GM23338 (cell line): ENCODE measurements at regions not wholly inside any gene's neighbourhood (a gene's known extent, or its start where the extent isn't known, plus 50 kb on each side); places are given as distances from the start of the nearest gene placed in this dataset.

Source experiments
- ATAC-seq: fragments of 200-7000 bp; cut with Tn5 transposase; 3 replicates; pipeline ENCODE4 v1.9.1; 2020
- DNase-seq: peaks from one replicate; pipeline ENCODE4 v3.0.0-alpha.2; 2015; ENCODE audit warnings: low spot score
- H2AFZ ChIP-seq: fragments of 200-600 bp; sonication (generic); 2 replicates; pipeline ENCODE4 v1.8.0; 2016; ENCODE audit warnings: antibody characterized with exemption, mild to moderate bottlenecking, moderate library complexity
- H3F3A ChIP-seq: fragments of 200-600 bp; sonication (generic); replicated peaks from 2 replicates; pipeline ENCODE4 v1.8.0; 2017; ENCODE audit warnings: antibody characterized with exemption, mixed run types, low read depth
- H3K27ac ChIP-seq: fragments of 200-600 bp; sonication (generic); 2 replicates; pipeline ENCODE4 v1.6.1; 2016; ENCODE audit warnings: low read depth
- H3K27me3 ChIP-seq: fragments of 200-600 bp; sonication (generic); 2 replicates; pipeline ENCODE4 v1.8.0; 2016; ENCODE audit warnings: mild to moderate bottlenecking, mixed run types, moderate library complexity; ENCODE audit not compliant: insufficient read depth
- H3K36me3 ChIP-seq: fragments of 200-600 bp; sonication (generic); 2 replicates; pipeline ENCODE4 v1.8.0; 2016; ENCODE audit warnings: mild to moderate bottlenecking; ENCODE audit not compliant: insufficient read depth
- H3K4me1 ChIP-seq: fragments of 200-600 bp; sonication (generic); 2 replicates; pipeline ENCODE4 v1.8.0; 2016; ENCODE audit warnings: mild to moderate bottlenecking, moderate library complexity; ENCODE audit not compliant: insufficient read depth
- H3K4me2 ChIP-seq: fragments of 200-600 bp; sonication (generic); 2 replicates; pipeline ENCODE4 v1.7.1; 2017; ENCODE audit warnings: mixed run types
- H3K4me3 ChIP-seq: fragments of 200-600 bp; sonication (generic); 2 replicates; pipeline ENCODE4 v1.6.1; 2016; ENCODE audit warnings: mixed run types
- H3K79me2 ChIP-seq: fragments of 200-600 bp; sonication (generic); replicated peaks from 2 replicates; pipeline ENCODE4 v1.8.0; 2017; ENCODE audit warnings: mild to moderate bottlenecking; ENCODE audit not compliant: insufficient read depth
- H3K9me2 ChIP-seq: fragments of 200-600 bp; sonication (generic); 2 replicates; pipeline ENCODE4 v1.8.0; 2017; ENCODE audit not compliant: insufficient read depth
- H4K20me1 ChIP-seq: fragments of 200-600 bp; sonication (generic); replicated peaks from 2 replicates; pipeline ENCODE4 v1.8.0; 2017; ENCODE audit warnings: mild to moderate bottlenecking; ENCODE audit not compliant: insufficient read depth
- H3K27ac Mint-ChIP-seq: 2 replicates; pipeline ENCODE4 v1.8.0; 2020; ENCODE audit warnings: inconsistent platforms, mild to moderate bottlenecking, moderate library complexity, mixed read lengths
- H3K27me3 Mint-ChIP-seq: 3 replicates; pipeline ENCODE4 v1.8.0; 2022; ENCODE audit warnings: low read depth, mild to moderate bottlenecking, moderate library complexity, mixed read lengths, inconsistent platforms; ENCODE audit not compliant: insufficient read depth, poor library complexity
- H3K36me3 Mint-ChIP-seq: 3 replicates; pipeline ENCODE4 v1.8.0; 2021; ENCODE audit warnings: low read depth, mild to moderate bottlenecking, inconsistent platforms, moderate library complexity, mixed read lengths
- H3K4me1 Mint-ChIP-seq: 3 replicates; pipeline ENCODE4 v1.8.0; 2020; ENCODE audit warnings: mild to moderate bottlenecking, inconsistent platforms, mixed read lengths
- H3K4me3 Mint-ChIP-seq: 3 replicates; pipeline ENCODE4 v1.8.0; 2021; ENCODE audit warnings: moderate library complexity, mild to moderate bottlenecking, inconsistent platforms, mixed read lengths
- H3K9me3 Mint-ChIP-seq: 3 replicates; pipeline ENCODE4 v1.8.0; 2020; ENCODE audit warnings: moderate library complexity, mild to moderate bottlenecking, inconsistent platforms, mixed read lengths
- CREB1 ChIP-seq: fragments of 250-450 bp; sonication (Bioruptor Pico); IDR thresholded peaks from 2 replicates; pipeline ENCODE4 v1.5.0; 2020; ENCODE audit warnings: low read depth, mild to moderate bottlenecking, moderate library complexity
- CTCF ChIP-seq, 2 experiments: fragments of 200-600 bp in 1 of 2; sonication (generic) in 1 of 2; conservative IDR thresholded peaks; 2 replicates each; pipeline versions ENCODE4 v1.5.1 to v1.6.1; 2016 to 2017; ENCODE audit warnings: antibody characterized with exemption in 2 of 2, low read depth in 2 of 2, mild to moderate bottlenecking in 2 of 2, moderate library complexity in 1 of 2
- ETS1 ChIP-seq: IDR thresholded peaks from 2 replicates; pipeline ENCODE4 v1.6.1; 2016; ENCODE audit warnings: antibody characterized with exemption
- EZH2 ChIP-seq: fragments of 200-600 bp; sonication (generic); IDR thresholded peaks from one replicate; pipeline ENCODE4 v1.8.0; 2017; ENCODE audit warnings: antibody characterized with exemption, mild to moderate bottlenecking, low read depth; ENCODE audit not compliant: unreplicated experiment
- EZH2phosphoT487 ChIP-seq: fragments of 200-600 bp; sonication (generic); IDR thresholded peaks from one replicate; pipeline ENCODE4 v1.8.1; 2018; ENCODE audit warnings: antibody characterized with exemption; ENCODE audit not compliant: unreplicated experiment
- JUNB ChIP-seq: IDR thresholded peaks from one replicate; pipeline ENCODE4 v1.6.1; 2016; ENCODE audit warnings: antibody characterized with exemption; ENCODE audit not compliant: unreplicated experiment
- NANOG ChIP-seq: IDR thresholded peaks from 2 replicates; pipeline ENCODE4 v1.6.1; 2016; ENCODE audit warnings: antibody characterized with exemption, borderline replicate concordance
- POLR2AphosphoS5 ChIP-seq: IDR thresholded peaks from 2 replicates; pipeline ENCODE4 v1.6.1; 2016; ENCODE audit warnings: antibody characterized with exemption, low read depth
- REST ChIP-seq: IDR thresholded peaks from one replicate; pipeline ENCODE4 v1.6.1; 2018; ENCODE audit warnings: antibody characterized with exemption; ENCODE audit not compliant: unreplicated experiment
- STAT1 ChIP-seq: IDR thresholded peaks from one replicate; pipeline ENCODE4 v1.6.1; 2016; ENCODE audit warnings: antibody characterized with exemption; ENCODE audit not compliant: unreplicated experiment
- ZNF114 ChIP-seq: fragments of 250-450 bp; sonication (Bioruptor Pico); IDR thresholded peaks from 2 replicates; pipeline ENCODE4 v1.5.0; 2020; ENCODE audit warnings: mild to moderate bottlenecking, moderate library complexity
- ZNF331 ChIP-seq: fragments of 250-450 bp; sonication (Bioruptor Pico); IDR thresholded peaks from 2 replicates; pipeline ENCODE4 v1.5.0; 2020; ENCODE audit warnings: low read depth, mild to moderate bottlenecking, moderate library complexity
- ZNF462 ChIP-seq: fragments of 250-450 bp; sonication (Bioruptor Pico); IDR thresholded peaks from 2 replicates; pipeline ENCODE4 v1.5.0; 2020; ENCODE audit warnings: mild to moderate bottlenecking, moderate library complexity

- Histone ChIP-seq H3K9me2 (no peaks in the 10 kb centered on the region), H3K4me1 (peaks cover 17% of the 10 kb centered on the region), H3F3A (no peaks in the 10 kb centered on the region), H2AFZ (no peak overlapping the region), H3K4me2 (no peak overlapping the region), H3K27me3 (peaks cover 67% of the 10 kb centered on the region), H3K36me3 (no peaks in the 10 kb centered on the region), H3K79me2 (no peaks in the 10 kb centered on the region), H3K4me3 (no peak overlapping the region), H4K20me1 (0 out of 2 replicates have a peak, but pooled peaks cover 3% of the 10 kb centered on the region), H3K27ac (no peak overlapping the region)
- no peak for DNase-seq
- Mint-ChIP-seq H3K27me3 (peaks cover 36% of the 10 kb centered on the region), H3K4me3 (no peak overlapping the region), H3K36me3 (no peaks in the 10 kb centered on the region; the same call in 2 of the 3 replicates), H3K27ac (no peak overlapping the region), H3K4me1 (peaks cover 18% of the 10 kb centered on the region), H3K9me3 (peaks cover 6% of the 10 kb centered on the region; the same call in 1 of the 3 replicates)
- no peak for ATAC-seq
- TF ChIP-seq NANOG = no peak
- no peak for TF ChIP-seq ZNF331 (CRISPR knock-in tag)
- no peak for TF ChIP-seq CREB1 (CRISPR knock-in tag)
- TF ChIP-seq POLR2AphosphoS5 = no peak
- TF ChIP-seq JUNB = no peak
- no peak for TF ChIP-seq ETS1
- no peak for TF ChIP-seq STAT1
- no peak for TF ChIP-seq REST
- TF ChIP-seq ZNF462 (CRISPR knock-in tag) = no peak
- no peak for TF ChIP-seq EZH2
- no peak for TF ChIP-seq CTCF (conservative IDR thresholded peaks at IDR 0.05; ENCODE audit: low read depth in 2 of 2)
- TF ChIP-seq ZNF114 (CRISPR knock-in tag) = no peak
- TF ChIP-seq EZH2phosphoT487 = no peak
Measured at GRCh38 chr18:28284132-28284531, 107.2 kb upstream of the CDH2 start.
